ENCODE measurements at regions not wholly inside any gene's neighbourhood (a gene's known extent, or its start where the extent isn't known, plus 50 kb on each side); places are given as distances from the start of the nearest gene placed in this dataset.

DNA sequence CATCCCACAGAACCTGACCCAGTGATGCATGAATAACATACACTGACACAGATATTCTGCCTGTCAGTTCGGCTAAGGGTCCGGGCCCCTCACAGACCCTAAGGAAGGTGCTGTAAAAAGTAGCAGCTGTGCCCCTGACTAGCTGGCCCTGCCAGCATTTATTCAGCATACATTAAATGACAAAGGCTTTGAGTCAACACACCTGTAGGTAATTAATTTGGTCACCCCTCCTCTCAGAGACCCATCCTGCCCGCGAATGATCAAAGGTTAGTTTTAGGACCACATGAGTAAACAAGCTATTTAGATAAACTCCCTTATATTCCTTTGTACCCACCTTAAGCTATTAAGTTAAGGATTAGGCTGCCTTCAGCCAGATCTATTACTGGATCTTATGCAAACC, 429.0 kb upstream of the NWD2 start:
- FAIRE-seq (no peak), DNase-seq (no peak)
- Histone ChIP-seq H3K9me3 (ENCODE audit: control insufficient read depth in 2 of 3, insufficient read depth in 1 of 3, low read length in 3 of 3) (no peaks in the 10 kb centered on the region), H3K36me3 (ENCODE audit: control insufficient read depth in 2 of 3, insufficient read depth in 3 of 3, low read length in 3 of 3) (no peaks in the 10 kb centered on the region), H3K27ac (ENCODE audit: low read depth in 2 of 2, low read length in 2 of 2) (no peak overlapping the region), H3K4me1 (ENCODE audit: control insufficient read depth in 2 of 3, insufficient read depth in 2 of 3, low read depth in 1 of 3, low read length in 3 of 3) (no peaks in the 10 kb centered on the region), H3K9ac (ENCODE audit: low read length in 3 of 3) (no peak overlapping the region), H3K4me3 (ENCODE audit: low read length in 3 of 3) (no peak overlapping the region), H3K27me3 (ENCODE audit: control insufficient read depth, insufficient read depth, low read length) (no peaks in the 10 kb centered on the region)
- no peak for TF ChIP-seq CTCF (IDR thresholded peaks at IDR 0.05; ENCODE audit: borderline replicate concordance, extremely low read depth, insufficient read depth)
- intact Hi-C loops (cut with DNase I), result no loop called here

- DNase-seq (peak in 1 of 5 donors; percentile 35), FAIRE-seq (no peak)
- Histone ChIP-seq H3K4me1 (ENCODE audit: control insufficient read depth in 2 of 3, insufficient read depth in 2 of 3, low read depth in 1 of 3, low read length in 3 of 3) (no peaks in the 10 kb centered on the region), H3K4me3 (ENCODE audit: low read length in 3 of 3) (no peak overlapping the region), H3K27me3 (ENCODE audit: control insufficient read depth, insufficient read depth, low read length) (no peaks in the 10 kb centered on the region), H3K9ac (ENCODE audit: low read length in 3 of 3) (no peak overlapping the region), H3K9me3 (ENCODE audit: control insufficient read depth in 2 of 3, insufficient read depth in 1 of 3, low read length in 3 of 3) (peaks cover 0 to 5% (median 0%) of the 10 kb centered on the region in 3 donors), H3K36me3 (ENCODE audit: control insufficient read depth in 2 of 3, insufficient read depth in 3 of 3, low read length in 3 of 3) (no peaks in the 10 kb centered on the region), H3K27ac (ENCODE audit: low read depth in 2 of 2, low read length in 2 of 2) (no peak overlapping the region)
- intact Hi-C loops (cut with DNase I), result no loop called here
- TF ChIP-seq CTCF (IDR thresholded peaks at IDR 0.05; ENCODE audit: borderline replicate concordance, extremely low read depth, insufficient read depth), result no peak
Observed at GRCh38 chr4:36823199-36823967, 421.2 kb upstream of the NWD2 start.

DNA sequence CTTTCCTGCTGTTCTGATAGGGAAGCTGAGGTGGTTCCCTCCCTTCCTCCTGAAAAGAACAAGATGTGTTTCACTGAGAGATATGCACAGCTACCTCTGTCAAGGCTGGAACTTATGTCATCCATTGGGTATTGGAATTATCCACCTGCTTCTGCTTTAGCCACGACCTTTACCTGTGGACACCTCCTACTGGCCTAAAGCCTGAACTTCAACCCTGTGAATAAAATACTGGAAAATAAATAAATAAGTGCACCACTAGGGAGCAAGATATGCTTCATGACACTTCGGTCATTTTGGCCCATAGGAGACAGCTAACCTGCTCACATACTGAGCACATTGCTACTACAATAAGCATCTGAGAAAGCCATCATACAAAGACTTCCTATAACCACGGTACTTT, 419.9 kb upstream of the NWD2 start:
- DNase-seq, result no peak

More for the DNA sequence above, 419.9 kb upstream of the NWD2 start:
- no peak for TF ChIP-seq CTCF (IDR thresholded peaks at IDR 0.05; ENCODE audit: borderline replicate concordance, extremely low read depth, insufficient read depth)
- H3K27me3 ChIP-seq (ENCODE audit: control insufficient read depth, insufficient read depth, low read length), result no peaks in the 10 kb centered on the region
- H3K9ac ChIP-seq (ENCODE audit: low read length in 3 of 3), result no peak overlapping the region
- intact Hi-C loops (cut with DNase I), result no loop called here
- no peaks in the 10 kb centered on the region for H3K4me1 ChIP-seq (ENCODE audit: control insufficient read depth in 2 of 3, insufficient read depth in 2 of 3, low read depth in 1 of 3, low read length in 3 of 3)
- no peak overlapping the region for H3K27ac ChIP-seq (ENCODE audit: low read depth in 2 of 2, low read length in 2 of 2)
- no peaks in the 10 kb centered on the region for H3K36me3 ChIP-seq (ENCODE audit: control insufficient read depth in 2 of 3, insufficient read depth in 3 of 3, low read length in 3 of 3)
- FAIRE-seq, result no peak
- H3K4me3 ChIP-seq (ENCODE audit: low read length in 3 of 3), result no peak overlapping the region
- H3K9me3 ChIP-seq (ENCODE audit: control insufficient read depth in 2 of 3, insufficient read depth in 1 of 3, low read length in 3 of 3), result peaks cover 0 to 5% (median 0%) of the 10 kb centered on the region in 3 donors
